ENCODE measurements at regions not wholly inside any gene's neighbourhood (a gene's known extent, or its start where the extent isn't known, plus 50 kb on each side); places are given as distances from the start of the nearest gene placed in this dataset.

GRCh38 chr9:99748676-99749075, 73.0 kb upstream of the NR4A3 start:
- TF ChIP-seq POLR2A (IDR thresholded peaks at IDR 0.05), result no peak
- TF ChIP-seq CTCF (IDR thresholded peaks at IDR 0.05 in 4 of 5, conservative IDR thresholded peaks at IDR 0.05 in 1 of 5), result no peak
